IPS-15b (cell line): ENCODE measurements at regions not wholly inside any gene's neighbourhood (a gene's known extent, or its start where the extent isn't known, plus 50 kb on each side); places are given as distances from the start of the nearest gene placed in this dataset.

Experiments used
- H3K27me3 ChIP-seq: one replicate; pipeline ENCODE4 v1.6.1; 2013; ENCODE audit warnings: low read length; ENCODE audit not compliant: control insufficient read depth, insufficient read depth
- H3K36me3 ChIP-seq: one replicate; pipeline ENCODE4 v1.6.1; 2013; ENCODE audit warnings: low read length; ENCODE audit not compliant: control insufficient read depth, insufficient read depth
- H3K4me1 ChIP-seq: one replicate; pipeline ENCODE4 v1.6.1; 2013; ENCODE audit warnings: mild to moderate bottlenecking, low read length; ENCODE audit not compliant: control insufficient read depth, insufficient read depth
- H3K4me3 ChIP-seq: one replicate; pipeline ENCODE4 v1.5.1; 2013; ENCODE audit warnings: low read depth, low read length
- H3K9ac ChIP-seq: one replicate; pipeline ENCODE4 v1.6.1; 2013; ENCODE audit warnings: low read depth, mild to moderate bottlenecking, low read length
- H3K9me3 ChIP-seq: one replicate; pipeline ENCODE4 v1.6.1; 2013; ENCODE audit warnings: mild to moderate bottlenecking, low read length; ENCODE audit not compliant: control insufficient read depth, insufficient read depth

DNA sequence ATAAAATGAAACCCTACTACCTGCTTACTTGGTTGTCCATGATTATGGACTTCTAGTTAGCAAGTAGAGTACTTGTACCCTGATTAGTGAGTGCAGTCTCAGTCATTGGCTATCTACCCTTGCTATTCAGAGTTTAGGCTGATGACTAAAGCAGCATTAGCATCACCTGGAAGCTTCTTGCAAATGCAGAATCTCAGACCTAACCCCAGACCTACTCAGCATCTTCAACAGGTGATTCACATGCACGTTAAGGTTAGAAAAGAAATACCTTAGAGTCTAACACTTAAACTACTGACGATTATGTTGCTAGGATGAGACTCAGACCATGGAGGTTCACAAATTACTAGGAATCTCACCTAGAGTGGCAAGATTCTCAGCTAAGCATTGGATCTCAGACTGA is 399.9 kb upstream of the FANCL start:
- H3K9ac ChIP-seq, result no peak overlapping the region
- peaks cover 6% of the 10 kb centered on the region for H3K4me1 ChIP-seq
- no peaks in the 10 kb centered on the region for H3K9me3 ChIP-seq
- no peaks in the 10 kb centered on the region for H3K36me3 ChIP-seq
- H3K27me3 ChIP-seq, result no peaks in the 10 kb centered on the region
- H3K4me3 ChIP-seq, result no peak overlapping the region

DNA sequence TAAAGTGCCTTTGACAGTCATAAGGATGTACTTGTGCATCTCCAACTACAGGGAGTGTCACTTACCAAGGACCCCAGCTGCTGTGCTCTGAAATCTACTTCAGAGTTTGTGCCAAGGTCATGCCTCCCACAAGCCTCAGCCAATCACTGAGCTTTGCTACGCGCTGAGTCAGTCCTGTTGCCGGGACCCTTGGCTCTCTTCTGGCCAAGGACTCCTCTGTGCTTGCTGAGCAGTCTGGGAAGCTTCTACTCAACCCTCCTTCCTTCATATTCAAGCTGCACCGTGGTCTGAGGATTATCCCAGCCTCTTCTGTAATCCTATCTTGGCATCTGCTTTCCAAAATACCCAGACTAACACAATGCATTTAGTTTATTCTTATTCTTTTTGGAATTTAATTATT is 398.9 kb upstream of the FANCL start:
- Histone ChIP-seq H3K9ac (no peak overlapping the region), H3K4me1 (peaks cover 9% of the 10 kb centered on the region), H3K36me3 (no peaks in the 10 kb centered on the region), H3K4me3 (no peak overlapping the region), H3K9me3 (no peaks in the 10 kb centered on the region), H3K27me3 (no peaks in the 10 kb centered on the region)

DNA sequence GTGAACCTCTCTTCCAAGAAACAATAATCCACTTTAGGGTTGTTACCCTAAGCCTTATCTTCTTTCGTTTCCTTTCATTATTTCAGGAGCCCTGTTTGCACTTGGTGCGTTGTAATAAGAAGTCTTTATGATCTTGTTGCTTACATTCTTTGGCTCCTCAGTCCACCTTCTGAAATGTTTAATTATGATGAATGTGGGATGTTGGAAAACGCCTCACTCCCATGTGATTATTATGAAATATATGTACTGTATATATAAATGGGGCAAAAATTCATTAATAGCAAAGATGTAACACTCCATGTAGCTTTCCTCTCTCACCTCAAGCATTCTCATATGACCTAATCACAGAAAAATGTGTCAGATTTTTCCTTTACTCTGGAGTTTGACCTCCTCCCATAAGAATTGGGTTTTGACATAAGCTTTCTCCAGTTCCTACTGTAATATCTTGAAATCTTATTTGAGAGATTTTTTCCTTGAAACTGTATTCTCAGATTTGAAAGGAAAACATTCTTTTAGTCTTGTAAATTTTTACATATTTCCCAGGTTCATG is 397.2 kb upstream of the FANCL start:
- Histone ChIP-seq H3K27me3 (no peaks in the 10 kb centered on the region), H3K4me1 (peaks cover 17% of the 10 kb centered on the region), H3K9me3 (no peaks in the 10 kb centered on the region), H3K4me3 (no peak overlapping the region), H3K36me3 (no peaks in the 10 kb centered on the region), H3K9ac (no peak overlapping the region)

DNA sequence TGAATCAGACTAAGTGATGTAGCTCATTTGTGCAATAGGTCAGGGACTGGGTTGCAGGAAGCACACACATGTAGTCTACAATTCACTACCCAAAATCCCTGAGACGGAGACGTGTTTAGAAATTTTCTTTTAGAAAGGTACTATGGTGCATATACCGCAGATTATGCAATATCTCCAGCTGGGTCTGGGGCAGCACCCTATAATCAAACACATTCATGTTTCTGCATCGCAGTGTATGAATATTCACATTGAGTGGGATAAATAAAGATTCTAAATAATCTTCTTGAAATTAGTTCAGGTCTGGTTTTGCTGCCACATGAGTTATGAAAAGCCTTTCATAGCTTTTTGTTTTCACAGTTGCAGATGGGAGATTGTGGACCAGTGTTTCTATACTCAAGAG is 395.7 kb upstream of the FANCL start:
- Histone ChIP-seq H3K9ac (no peak overlapping the region), H3K4me1 (peaks cover 17% of the 10 kb centered on the region), H3K36me3 (no peaks in the 10 kb centered on the region), H3K9me3 (no peaks in the 10 kb centered on the region), H3K4me3 (no peak overlapping the region), H3K27me3 (no peaks in the 10 kb centered on the region)

GRCh38 chr2:58635801-58636375 is 394.8 kb upstream of the FANCL start:
- H3K4me3 ChIP-seq, result no peak overlapping the region
- no peaks in the 10 kb centered on the region for H3K36me3 ChIP-seq
- H3K4me1 ChIP-seq, result peaks cover 16% of the 10 kb centered on the region
- H3K27me3 ChIP-seq, result no peaks in the 10 kb centered on the region
- no peak overlapping the region for H3K9ac ChIP-seq
- no peaks in the 10 kb centered on the region for H3K9me3 ChIP-seq

GRCh38 chr2:58634653-58635370 is 393.7 kb upstream of the FANCL start:
- Histone ChIP-seq H3K9me3 (no peaks in the 10 kb centered on the region), H3K9ac (no peak overlapping the region), H3K4me3 (no peak overlapping the region), H3K36me3 (no peaks in the 10 kb centered on the region), H3K4me1 (peaks cover 14% of the 10 kb centered on the region), H3K27me3 (no peaks in the 10 kb centered on the region)

- H3K9ac ChIP-seq, result no peak overlapping the region
- H3K4me1 ChIP-seq, result peaks cover 14% of the 10 kb centered on the region
- H3K27me3 ChIP-seq, result no peaks in the 10 kb centered on the region
- H3K36me3 ChIP-seq, result no peaks in the 10 kb centered on the region
- H3K9me3 ChIP-seq, result no peaks in the 10 kb centered on the region
- no peak overlapping the region for H3K4me3 ChIP-seq
Measured at GRCh38 chr2:58633613-58634365, 392.7 kb upstream of the FANCL start.

GRCh38 chr2:58631986-58632385 is 390.9 kb upstream of the FANCL start:
- no peaks in the 10 kb centered on the region for H3K36me3 ChIP-seq
- no peak overlapping the region for H3K9ac ChIP-seq
- no peak overlapping the region for H3K4me3 ChIP-seq
- H3K27me3 ChIP-seq, result no peaks in the 10 kb centered on the region
- peaks cover 14% of the 10 kb centered on the region for H3K4me1 ChIP-seq
- H3K9me3 ChIP-seq, result no peaks in the 10 kb centered on the region

GRCh38 chr2:58629545-58630119 is 388.5 kb upstream of the FANCL start:
- Histone ChIP-seq H3K4me3 (no peak overlapping the region), H3K27me3 (no peaks in the 10 kb centered on the region), H3K4me1 (peaks cover 8% of the 10 kb centered on the region), H3K9me3 (no peaks in the 10 kb centered on the region), H3K9ac (no peak overlapping the region), H3K36me3 (no peaks in the 10 kb centered on the region)

DNA sequence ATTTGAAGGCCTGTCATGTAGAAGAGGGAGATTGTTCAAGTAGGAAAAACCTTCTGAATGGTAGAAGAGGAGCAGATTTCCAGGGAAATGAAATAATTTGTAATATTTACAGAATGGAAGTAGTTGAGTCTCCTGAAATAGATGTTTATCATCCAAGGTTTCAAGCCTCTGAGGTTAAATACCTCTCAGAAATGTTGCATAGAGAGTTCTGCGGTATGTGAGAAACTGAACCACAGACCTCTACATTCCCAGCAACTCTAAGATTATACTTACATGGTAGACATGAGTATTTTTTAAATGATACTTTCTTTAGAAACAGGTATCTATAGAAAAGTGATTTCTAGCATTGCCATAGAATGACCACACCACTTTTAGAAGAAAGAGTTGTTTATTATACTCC is 379.8 kb upstream of the FANCL start:
- Histone ChIP-seq H3K4me1 (no peaks in the 10 kb centered on the region), H3K9ac (no peak overlapping the region), H3K9me3 (no peaks in the 10 kb centered on the region), H3K36me3 (no peaks in the 10 kb centered on the region), H3K4me3 (no peak overlapping the region), H3K27me3 (no peaks in the 10 kb centered on the region)

DNA sequence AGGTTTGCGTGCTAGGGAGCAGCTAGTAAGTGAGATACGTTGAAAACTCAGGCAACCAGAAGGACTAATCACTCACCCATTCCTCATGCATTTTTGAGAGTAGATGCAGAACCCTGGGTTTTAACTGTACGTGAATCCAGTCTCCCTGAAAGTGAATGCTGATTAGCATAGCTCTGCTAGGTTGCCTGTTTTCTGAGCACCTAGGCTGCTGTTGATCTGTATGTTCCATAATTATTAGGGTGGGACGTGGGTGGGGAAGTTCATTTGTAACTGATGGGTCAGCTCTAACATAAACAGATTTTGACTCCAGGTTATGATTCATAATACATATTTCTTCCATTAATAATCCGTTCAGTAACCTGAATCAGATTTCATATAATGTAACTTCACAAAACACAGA is 379.0 kb upstream of the FANCL start:
- Histone ChIP-seq H3K27me3 (no peaks in the 10 kb centered on the region), H3K4me1 (no peaks in the 10 kb centered on the region), H3K4me3 (no peak overlapping the region), H3K36me3 (no peaks in the 10 kb centered on the region), H3K9ac (no peak overlapping the region), H3K9me3 (no peaks in the 10 kb centered on the region)
